ENCODE measurements at regions not wholly inside any gene's neighbourhood (a gene's known extent, or its start where the extent isn't known, plus 50 kb on each side); places are given as distances from the start of the nearest gene placed in this dataset.
A peak's percentile ranks its signal among the peaks of the same experiment; 100 is the strongest.
"Not testable (repeated sequence)": the region's sequence is repeated elsewhere in the genome, so short reads cannot be mapped to it uniquely, and the experiment has no call there.

- in situ Hi-C loops (cut with HindIII; ENCODE audit: low pct_unique_long_range_greater_than_20kb, low sequenced_read_pairs): no loop called here
- no peak for DNase-seq (ENCODE audit: low read depth, low spot score)
Observed at GRCh38 chr3:103269287-103269686, 834.5 kb downstream of the ZPLD1 start.

- in situ Hi-C loops (cut with HindIII; ENCODE audit: low pct_unique_long_range_greater_than_20kb, low sequenced_read_pairs): no loop called here
- no peak for DNase-seq (ENCODE audit: low read depth, low spot score)
Observed at GRCh38 chr3:103271575-103271974, 836.8 kb downstream of the ZPLD1 start.

GRCh38 chr3:103295974-103296570, 861.3 kb downstream of the ZPLD1 start:
- DNase-seq (ENCODE audit: low read depth, low spot score): peak; percentile 47
- in situ Hi-C loops (cut with HindIII; ENCODE audit: low pct_unique_long_range_greater_than_20kb, low sequenced_read_pairs): no loop called here

- in situ Hi-C loops (cut with HindIII; ENCODE audit: low pct_unique_long_range_greater_than_20kb, low sequenced_read_pairs): not testable (repeated sequence)
Observed at GRCh38 chr3:103297502-103297901, 862.7 kb downstream of the ZPLD1 start.

GRCh38 chr3:103306104-103306503, 871.3 kb downstream of the ZPLD1 start:
- DNase-seq (ENCODE audit: low read depth, low spot score): no peak
- in situ Hi-C loops (cut with HindIII; ENCODE audit: low pct_unique_long_range_greater_than_20kb, low sequenced_read_pairs): no loop called here

More at GRCh38 chr3:103297502-103297901, 862.7 kb downstream of the ZPLD1 start:
- DNase-seq (ENCODE audit: low read depth, low spot score): not testable (repeated sequence)

- in situ Hi-C loops (cut with HindIII; ENCODE audit: low pct_unique_long_range_greater_than_20kb, low sequenced_read_pairs): no loop called here
- no peak for DNase-seq (ENCODE audit: low read depth, low spot score)
Observed at GRCh38 chr3:103308921-103309320, 874.1 kb downstream of the ZPLD1 start.

GRCh38 chr3:103319912-103320311, 885.1 kb downstream of the ZPLD1 start:
- DNase-seq (ENCODE audit: low read depth, low spot score): no peak

GRCh38 chr3:103337179-103337845, 902.5 kb downstream of the ZPLD1 start:
- DNase-seq (ENCODE audit: low read depth, low spot score): no peak
- in situ Hi-C loops (cut with HindIII; ENCODE audit: low pct_unique_long_range_greater_than_20kb, low sequenced_read_pairs): no loop called here

More at GRCh38 chr3:103319912-103320311, 885.1 kb downstream of the ZPLD1 start:
- in situ Hi-C loops (cut with HindIII; ENCODE audit: low pct_unique_long_range_greater_than_20kb, low sequenced_read_pairs): no loop called here

- in situ Hi-C loops (cut with HindIII; ENCODE audit: low pct_unique_long_range_greater_than_20kb, low sequenced_read_pairs): no loop called here
- no peak for DNase-seq (ENCODE audit: low read depth, low spot score)
Observed at GRCh38 chr3:103341078-103341606, 906.3 kb downstream of the ZPLD1 start.

GRCh38 chr3:103342205-103342731, 907.5 kb downstream of the ZPLD1 start:
- no peak for DNase-seq (ENCODE audit: low read depth, low spot score)
- in situ Hi-C loops (cut with HindIII; ENCODE audit: low pct_unique_long_range_greater_than_20kb, low sequenced_read_pairs): no loop called here

- in situ Hi-C loops (cut with HindIII; ENCODE audit: low pct_unique_long_range_greater_than_20kb, low sequenced_read_pairs): no loop called here
- no peak for DNase-seq (ENCODE audit: low read depth, low spot score)
Observed at GRCh38 chr3:103349760-103350159, 914.9 kb downstream of the ZPLD1 start.

GRCh38 chr3:103365467-103365866, 930.7 kb downstream of the ZPLD1 start:
- DNase-seq (ENCODE audit: low read depth, low spot score): no peak
- in situ Hi-C loops (cut with HindIII; ENCODE audit: low pct_unique_long_range_greater_than_20kb, low sequenced_read_pairs): no loop called here

- no peak for DNase-seq (ENCODE audit: low read depth, low spot score)
- in situ Hi-C loops (cut with HindIII; ENCODE audit: low pct_unique_long_range_greater_than_20kb, low sequenced_read_pairs): no loop called here
Observed at GRCh38 chr3:103367481-103367880, 932.7 kb downstream of the ZPLD1 start.

- no peak for DNase-seq (ENCODE audit: low read depth, low spot score)
- in situ Hi-C loops (cut with HindIII; ENCODE audit: low pct_unique_long_range_greater_than_20kb, low sequenced_read_pairs): no loop called here
Observed at GRCh38 chr3:103371411-103371810, 936.6 kb downstream of the ZPLD1 start.

GRCh38 chr3:103372031-103372430, 937.2 kb downstream of the ZPLD1 start:
- in situ Hi-C loops (cut with HindIII; ENCODE audit: low pct_unique_long_range_greater_than_20kb, low sequenced_read_pairs): no loop called here
- DNase-seq (ENCODE audit: low read depth, low spot score): no peak

- DNase-seq (ENCODE audit: low read depth, low spot score): no peak
- in situ Hi-C loops (cut with HindIII; ENCODE audit: low pct_unique_long_range_greater_than_20kb, low sequenced_read_pairs): no loop called here
Observed at GRCh38 chr3:103380391-103380790, 945.6 kb downstream of the ZPLD1 start.

GRCh38 chr3:103381296-103382079, 946.7 kb downstream of the ZPLD1 start:
- in situ Hi-C loops (cut with HindIII; ENCODE audit: low pct_unique_long_range_greater_than_20kb, low sequenced_read_pairs): no loop called here
- no peak for DNase-seq (ENCODE audit: low read depth, low spot score)

GRCh38 chr3:103385961-103386656, 951.3 kb downstream of the ZPLD1 start:
- in situ Hi-C loops (cut with HindIII; ENCODE audit: low pct_unique_long_range_greater_than_20kb, low sequenced_read_pairs): no loop called here

More at GRCh38 chr3:103385961-103386656, 951.3 kb downstream of the ZPLD1 start:
- no peak for DNase-seq (ENCODE audit: low read depth, low spot score)

Measured in SK-MEL-5 (cell line).